IPS-NIHi11 (cell line): ENCODE measurements at regions not wholly inside any gene's neighbourhood (a gene's known extent, or its start where the extent isn't known, plus 50 kb on each side); places are given as distances from the start of the nearest gene placed in this dataset.
"Not testable (repeated sequence)": the region's sequence is repeated elsewhere in the genome, so short reads cannot be mapped to it uniquely, and the experiment has no call there.

ENCODE experiments used
- DNase-seq: peaks from one replicate; pipeline ENCODE4 v3.0.0; 2012; ENCODE audit warnings: mixed read lengths, low spot score

- DNase-seq, result no peak
Observed at GRCh38 chr1:214861615-214862014, 220.9 kb upstream of the KCNK2 start.

- no peak for DNase-seq
Observed at GRCh38 chr1:214862421-214862820, 220.1 kb upstream of the KCNK2 start.

- DNase-seq, result no peak
Observed at GRCh38 chr1:214864896-214865688, 217.4 kb upstream of the KCNK2 start.

- not testable (repeated sequence) for DNase-seq
Observed at GRCh38 chr1:214870426-214870825, 212.1 kb upstream of the KCNK2 start.

- no peak for DNase-seq
Observed at GRCh38 chr1:214880956-214881355, 201.6 kb upstream of the KCNK2 start.

GRCh38 chr1:214882616-214883015 lies 199.9 kb upstream of the KCNK2 start:
- DNase-seq, result no peak

GRCh38 chr1:214895011-214895600 lies 187.4 kb upstream of the KCNK2 start:
- DNase-seq, result no peak

- no peak for DNase-seq
Observed at GRCh38 chr1:214896921-214897320, 185.6 kb upstream of the KCNK2 start.

- DNase-seq, result no peak
Observed at GRCh38 chr1:214897581-214897980, 185.0 kb upstream of the KCNK2 start.

- DNase-seq, result no peak
Observed at GRCh38 chr1:214898161-214898560, 184.4 kb upstream of the KCNK2 start.

- no peak for DNase-seq
Observed at GRCh38 chr1:214898718-214899117, 183.8 kb upstream of the KCNK2 start.

- no peak for DNase-seq
Observed at GRCh38 chr1:214899908-214900460, 182.6 kb upstream of the KCNK2 start.

- no peak for DNase-seq
Observed at GRCh38 chr1:214900590-214900989, 181.9 kb upstream of the KCNK2 start.

- no peak for DNase-seq
Observed at GRCh38 chr1:214901718-214902117, 180.8 kb upstream of the KCNK2 start.

- no peak for DNase-seq
Observed at GRCh38 chr1:214902636-214903320, 179.8 kb upstream of the KCNK2 start.

GRCh38 chr1:214912127-214912526 lies 170.4 kb upstream of the KCNK2 start:
- no peak for DNase-seq

GRCh38 chr1:214913966-214914365 lies 168.6 kb upstream of the KCNK2 start:
- DNase-seq, result no peak

GRCh38 chr1:214917081-214917635 lies 165.4 kb upstream of the KCNK2 start:
- no peak for DNase-seq

GRCh38 chr1:214918745-214919144 lies 163.8 kb upstream of the KCNK2 start:
- DNase-seq, result no peak

GRCh38 chr1:214920337-214920736 lies 162.2 kb upstream of the KCNK2 start:
- DNase-seq, result no peak

GRCh38 chr1:214923278-214923915 lies 159.1 kb upstream of the KCNK2 start:
- no peak for DNase-seq

- no peak for DNase-seq
Observed at GRCh38 chr1:214927796-214928195, 154.7 kb upstream of the KCNK2 start.
